ENCODE measurements at regions not wholly inside any gene's neighbourhood (a gene's known extent, or its start where the extent isn't known, plus 50 kb on each side); places are given as distances from the start of the nearest gene placed in this dataset.

GRCh38 chr11:92801685-92802084 lies 167.8 kb upstream of the MTNR1B start:
- TF ChIP-seq POLR2A (IDR thresholded peaks at IDR 0.05; ENCODE audit: low read depth, low read length) (no peak), POLR2AphosphoS5 (IDR thresholded peaks at IDR 0.05; ENCODE audit: low read depth, low read length) (no peak)
